GM12891 (cell line): ENCODE measurements at regions not wholly inside any gene's neighbourhood (a gene's known extent, or its start where the extent isn't known, plus 50 kb on each side); places are given as distances from the start of the nearest gene placed in this dataset.

ENCODE experiments used
- POLR2A ChIP-seq: IDR thresholded peaks from 2 replicates; pipeline ENCODE4 v1.6.1; 2011; ENCODE audit warnings: low read depth, low read length, control low read depth
- POLR2AphosphoS5 ChIP-seq: IDR thresholded peaks from 2 replicates; pipeline ENCODE4 v1.6.1; 2011; ENCODE audit warnings: low read depth, low read length, control low read depth
- TAF1 ChIP-seq: IDR thresholded peaks from 2 replicates; pipeline ENCODE4 v1.6.1; 2011; ENCODE audit warnings: low read depth, low read length, control low read depth

GRCh38 chr2:35960596-35960995 is 395.0 kb upstream of the CRIM1 start:
- TF ChIP-seq TAF1 (no peak), POLR2AphosphoS5 (no peak), POLR2A (no peak)
